Stimulated activated CD4-positive, alpha-beta T cell treated with anti-CD3 and anti-CD28 coated beads, Interleukin-1b, Interleukin-23, amount 100 ng/mL, for 24 hours (primary cell): ENCODE measurements at regions not wholly inside any gene's neighbourhood (a gene's known extent, or its start where the extent isn't known, plus 50 kb on each side); places are given as distances from the start of the nearest gene placed in this dataset.

Source experiments
- DNase-seq, 4 experiments: peaks; one replicate each; pipeline ENCODE4 v3.0.0-alpha.2; 2020; ENCODE audit warnings: low read depth in 4 of 4, low spot score in 1 of 4

- no peak for DNase-seq
These were observed 245.9 kb upstream of the FGGY start for GRCh38 chr1:59051007-59051406.

GRCh38 chr1:59052166-59052590 lies 244.7 kb upstream of the FGGY start:
- DNase-seq, result no peak

- no peak for DNase-seq
These were observed 242.7 kb upstream of the FGGY start for GRCh38 chr1:59054172-59054571.

- no peak for DNase-seq
These were observed 240.8 kb upstream of the FGGY start for GRCh38 chr1:59055908-59056719.

GRCh38 chr1:59057211-59057694 lies 239.6 kb upstream of the FGGY start:
- DNase-seq, result no peak

- DNase-seq, result no peak
These were observed 239.1 kb upstream of the FGGY start for GRCh38 chr1:59057796-59058195.

- no peak for DNase-seq
These were observed 238.0 kb upstream of the FGGY start for GRCh38 chr1:59058665-59059439.

- no peak for DNase-seq
These were observed 235.0 kb upstream of the FGGY start for GRCh38 chr1:59061876-59062275.

- no peak for DNase-seq
These were observed 234.2 kb upstream of the FGGY start for GRCh38 chr1:59062743-59063142.

- DNase-seq, result no peak
These were observed 233.4 kb upstream of the FGGY start for GRCh38 chr1:59063501-59063900.

- DNase-seq, result no peak
These were observed 232.3 kb upstream of the FGGY start for GRCh38 chr1:59064592-59064991.

- DNase-seq, result no peak
These were observed 230.7 kb upstream of the FGGY start for GRCh38 chr1:59066236-59066635.

- DNase-seq, result no peak
These were observed 226.3 kb upstream of the FGGY start for GRCh38 chr1:59070610-59071009.

GRCh38 chr1:59071289-59071688 lies 225.6 kb upstream of the FGGY start:
- DNase-seq, result no peak

- DNase-seq, result no peak
These were observed 224.9 kb upstream of the FGGY start for GRCh38 chr1:59071876-59072582.

- no peak for DNase-seq
These were observed 224.3 kb upstream of the FGGY start for GRCh38 chr1:59072583-59072947.

- no peak for DNase-seq
These were observed 222.3 kb upstream of the FGGY start for GRCh38 chr1:59074598-59074997.

GRCh38 chr1:59075021-59075420 lies 221.9 kb upstream of the FGGY start:
- no peak for DNase-seq

GRCh38 chr1:59076612-59077011 lies 220.3 kb upstream of the FGGY start:
- DNase-seq, result no peak

- DNase-seq, result no peak
These were observed 219.3 kb upstream of the FGGY start for GRCh38 chr1:59077466-59078069.

- no peak for DNase-seq
These were observed 218.7 kb upstream of the FGGY start for GRCh38 chr1:59078070-59078800.
